IMR-90 (cell line): ENCODE measurements at regions not wholly inside any gene's neighbourhood (a gene's known extent, or its start where the extent isn't known, plus 50 kb on each side); places are given as distances from the start of the nearest gene placed in this dataset.

Experiments
- ATAC-seq: fragments of 200-7000 bp; cut with Tn5 transposase; 2 replicates; pipeline ENCODE4 v1.9.1; 2020; ENCODE audit warnings: low read depth, mild to moderate bottlenecking, moderate library complexity
- BruUV-seq: library from RNA; stranded (reverse); fragments of 400-500 nt; replicated peaks from 2 replicates; lab custom pipeline; 2021; lab: Mats Ljungman, UMichigan
- CTCF ChIA-PET: fragments of 300-600 bp; formaldehyde crosslinking; extraction: SDS; loops from one replicate; lab custom pipeline; 2021; ENCODE audit warnings: antibody characterized with exemption; lab: Yijun Ruan, JAX
- POLR2A ChIA-PET: fragments of 300-600 bp; sonication (Branson Sonifier 250); formaldehyde crosslinking; loops from one replicate; lab custom pipeline; 2022; ENCODE audit warnings: antibody characterized with exemption; ENCODE audit not compliant: unreplicated experiment; lab: Charles Lee
- DNase-seq: peaks from one replicate; pipeline ENCODE4 v3.0.0; 2013
- H2AFZ ChIP-seq: replicated peaks from 2 replicates; pipeline ENCODE3; 2013; ENCODE audit warnings: low read length, mild to moderate bottlenecking; ENCODE audit not compliant: poor library complexity
- H2AK5ac ChIP-seq: 2 replicates; pipeline ENCODE4 v1.6.1; 2013; ENCODE audit warnings: low read depth, low read length, inconsistent platforms
- H2AK9ac ChIP-seq: replicated peaks from 2 replicates; pipeline ENCODE3; 2013; ENCODE audit warnings: mild to moderate bottlenecking, low read depth, low read length, moderate library complexity; ENCODE audit not compliant: poor library complexity
- H2BK120ac ChIP-seq: 2 replicates; pipeline ENCODE4 v1.6.1; 2013; ENCODE audit warnings: low read depth, low read length, inconsistent platforms
- H2BK15ac ChIP-seq: 3 replicates; pipeline ENCODE4 v1.6.1; 2013; ENCODE audit warnings: low read depth, low read length, inconsistent platforms
- H2BK20ac ChIP-seq: 2 replicates; pipeline ENCODE4 v1.6.1; 2013; ENCODE audit warnings: low read depth, mild to moderate bottlenecking, inconsistent platforms, low read length, moderate library complexity
- H2BK5ac ChIP-seq: 2 replicates; pipeline ENCODE4 v1.6.1; 2013; ENCODE audit warnings: mild to moderate bottlenecking, low read depth, low read length, inconsistent platforms; ENCODE audit not compliant: poor library complexity, severe bottlenecking
- H3K14ac ChIP-seq: replicated peaks from 2 replicates; pipeline ENCODE4 v1.6.1; 2013; ENCODE audit warnings: low read depth, low read length, inconsistent platforms
- H3K18ac ChIP-seq: 2 replicates; pipeline ENCODE4 v1.6.1; 2013; ENCODE audit warnings: low read depth, low read length, control low read depth
- H3K23ac ChIP-seq: 2 replicates; pipeline ENCODE4 v1.6.1; 2013; ENCODE audit warnings: low read depth, low read length, inconsistent platforms
- H3K27ac ChIP-seq: 2 replicates; pipeline ENCODE4 v1.5.1; 2013; ENCODE audit warnings: mild to moderate bottlenecking, control low read depth, low read length; ENCODE audit not compliant: insufficient read depth
- H3K27me3 ChIP-seq: 2 replicates; pipeline ENCODE4 v1.6.1; 2013; ENCODE audit warnings: low read length; ENCODE audit not compliant: control insufficient read depth, insufficient read depth
- H3K36me3 ChIP-seq: 2 replicates; pipeline ENCODE4 v1.6.1; 2013; ENCODE audit warnings: low read length, mixed read lengths; ENCODE audit not compliant: control insufficient read depth, insufficient read depth
- H3K4ac ChIP-seq: 2 replicates; pipeline ENCODE4 v1.6.1; 2013; ENCODE audit warnings: low read depth, low read length, inconsistent platforms
- H3K4me1 ChIP-seq: 2 replicates; pipeline ENCODE4 v1.6.1; 2013; ENCODE audit warnings: low read length, mixed read lengths; ENCODE audit not compliant: control insufficient read depth, insufficient read depth
- H3K4me2 ChIP-seq: 2 replicates; pipeline ENCODE4 v1.6.1; 2013; ENCODE audit warnings: low read depth, mild to moderate bottlenecking, control low read depth, low read length, moderate library complexity
- H3K4me3 ChIP-seq: 2 replicates; pipeline ENCODE4 v1.5.1; 2013; ENCODE audit warnings: low read depth, mild to moderate bottlenecking, control low read depth, low read length, moderate library complexity; ENCODE audit not compliant: insufficient read depth
- H3K56ac ChIP-seq: 2 replicates; pipeline ENCODE4 v1.6.1; 2013; ENCODE audit warnings: low read length, inconsistent platforms; ENCODE audit not compliant: insufficient read depth; ENCODE audit errors: extremely low read depth
- H3K79me1 ChIP-seq, 2 experiments: 2 replicates each; pipeline ENCODE4 v1.6.1; 2013; ENCODE audit warnings: low read length in 2 of 2, inconsistent platforms in 1 of 2, low read depth in 1 of 2
- H3K9ac ChIP-seq: 2 replicates; pipeline ENCODE4 v1.6.1; 2013; ENCODE audit warnings: low read depth, low read length, control low read depth
- H3K9me1 ChIP-seq: 2 replicates; pipeline ENCODE4 v1.6.1; 2013; ENCODE audit warnings: low read length, inconsistent platforms; ENCODE audit not compliant: insufficient read depth
- H3K9me3 ChIP-seq: 2 replicates; pipeline ENCODE4 v1.6.1; 2013; ENCODE audit warnings: low read length; ENCODE audit not compliant: control insufficient read depth, insufficient read depth
- H4K20me1 ChIP-seq: 2 replicates; pipeline ENCODE4 v1.6.1; 2013; ENCODE audit warnings: low read length, inconsistent platforms; ENCODE audit not compliant: insufficient read depth
- H4K5ac ChIP-seq: 2 replicates; pipeline ENCODE4 v1.6.1; 2013; ENCODE audit warnings: mild to moderate bottlenecking, low read depth, low read length, control low read depth
- H4K8ac ChIP-seq, 2 experiments: 2 replicates each; pipeline ENCODE4 v1.6.1; 2013; ENCODE audit warnings: low read depth in 2 of 2, low read length in 2 of 2, control low read depth in 1 of 2, inconsistent platforms in 1 of 2
- H4K91ac ChIP-seq: 2 replicates; pipeline ENCODE4 v1.6.1; 2013; ENCODE audit warnings: low read depth, low read length, inconsistent platforms; ENCODE audit not compliant: insufficient read depth
- BHLHE40 ChIP-seq: fragments of 150-350 bp; IDR thresholded peaks from 2 replicates; pipeline ENCODE4 v1.6.1; 2016; ENCODE audit warnings: mild to moderate bottlenecking, low read depth, low read length
- CEBPB ChIP-seq: IDR thresholded peaks from 2 replicates; pipeline ENCODE4 v1.6.1; 2012; ENCODE audit warnings: low read depth, low read length, improper control_type of control experiment
- CHD1 ChIP-seq: IDR thresholded peaks from 2 replicates; pipeline ENCODE4 v1.6.1; 2012; ENCODE audit warnings: low read depth, low read length, improper control_type of control experiment
- FOS ChIP-seq: fragments of 150-350 bp; IDR thresholded peaks from 2 replicates; pipeline ENCODE4 v1.6.1; 2016; ENCODE audit warnings: low read depth, low read length
- MAFK ChIP-seq: IDR thresholded peaks from 2 replicates; pipeline ENCODE4 v1.6.1; 2012; ENCODE audit warnings: low read depth, low read length, improper control_type of control experiment
- MAZ ChIP-seq: IDR thresholded peaks from 2 replicates; pipeline ENCODE4 v1.6.1; 2012; ENCODE audit warnings: low read depth, mild to moderate bottlenecking, low read length, improper control_type of control experiment, moderate library complexity, borderline replicate concordance
- MXI1 ChIP-seq: IDR thresholded peaks from 2 replicates; pipeline ENCODE4 v1.6.1; 2012; ENCODE audit warnings: low read depth, mild to moderate bottlenecking, low read length, moderate library complexity, borderline replicate concordance
- NFE2L2 ChIP-seq: fragments of 150-350 bp; IDR thresholded peaks from 2 replicates; pipeline ENCODE4 v1.6.1; 2016; ENCODE audit warnings: low read depth, mild to moderate bottlenecking, low read length
- POLR2A ChIP-seq: IDR thresholded peaks from 2 replicates; pipeline ENCODE4 v1.6.1; 2012; ENCODE audit warnings: mild to moderate bottlenecking, low read depth, low read length
- RAD21 ChIP-seq: IDR thresholded peaks from 2 replicates; pipeline ENCODE4 v1.6.1; 2012; ENCODE audit warnings: low read length, improper control_type of control experiment
- RCOR1 ChIP-seq: IDR thresholded peaks from 2 replicates; pipeline ENCODE4 v1.6.1; 2012; ENCODE audit warnings: mild to moderate bottlenecking, low read length, improper control_type of control experiment; ENCODE audit not compliant: insufficient replicate concordance
- RFX5 ChIP-seq: IDR thresholded peaks from 2 replicates; pipeline ENCODE4 v1.8.0; 2012; ENCODE audit warnings: low read depth, mild to moderate bottlenecking, low read length, moderate library complexity
- SMC3 ChIP-seq: fragments of 150-350 bp; IDR thresholded peaks from 2 replicates; pipeline ENCODE4 v1.6.1; 2016; ENCODE audit warnings: low read depth, mild to moderate bottlenecking, antibody characterized with exemption, low read length, moderate library complexity
- WGBS, 2 experiments: methylation state at CpG; one replicate each; pipeline versions ENCODE4 v1.1.5 to v1.1.7; 2013; ENCODE audit warnings: missing lambda C conversion rate in 2 of 2; ENCODE audit not compliant: insufficient read length in 1 of 2; ENCODE audit errors: extremely low coverage in 2 of 2; 5-methylcytosine and 5-hydroxymethylcytosine counted together
- dilution Hi-C: fragments of 300-500 bp; cut with HindIII; formaldehyde crosslinking; loops from one replicate; pipeline ENCODE4 v1.14.3; 2018; ENCODE audit warnings: low sequenced_read_pairs; ENCODE audit not compliant: unreplicated experiment
- in situ Hi-C: fragments of 300-500 bp; cut with MboI; formaldehyde crosslinking; loops from 3 replicates; pipeline ENCODE4 v1.14.3; 2019; ENCODE audit warnings: low sequenced_read_pairs, inconsistent platforms, mixed read lengths
- intact Hi-C: fragments of 100-400 bp; cut with micrococcal nuclease; formaldehyde crosslinking; loops from 2 replicates; pipeline ENCODE4 v1.10.0; 2022
- TF ChIP-seq, protein P1 (sequence below): conservative IDR thresholded peaks from 2 replicates; pipeline ENCODE4 v1.5.1; 2012; ENCODE audit warnings: mild to moderate bottlenecking, low read depth, low read length, improper control_type of control experiment
- TF ChIP-seq, protein P2 (sequence below): fragments of 150-350 bp; IDR thresholded peaks from 2 replicates; pipeline ENCODE4 v1.6.1; 2016; ENCODE audit warnings: low read depth, mild to moderate bottlenecking, low read length, moderate library complexity, borderline replicate concordance
- TF ChIP-seq, protein P3 (sequence below): fragments of 150-350 bp; IDR thresholded peaks from 2 replicates; pipeline ENCODE4 v1.6.1; 2017; ENCODE audit warnings: mild to moderate bottlenecking, antibody characterized with exemption, low read length, low read depth

DNA sequence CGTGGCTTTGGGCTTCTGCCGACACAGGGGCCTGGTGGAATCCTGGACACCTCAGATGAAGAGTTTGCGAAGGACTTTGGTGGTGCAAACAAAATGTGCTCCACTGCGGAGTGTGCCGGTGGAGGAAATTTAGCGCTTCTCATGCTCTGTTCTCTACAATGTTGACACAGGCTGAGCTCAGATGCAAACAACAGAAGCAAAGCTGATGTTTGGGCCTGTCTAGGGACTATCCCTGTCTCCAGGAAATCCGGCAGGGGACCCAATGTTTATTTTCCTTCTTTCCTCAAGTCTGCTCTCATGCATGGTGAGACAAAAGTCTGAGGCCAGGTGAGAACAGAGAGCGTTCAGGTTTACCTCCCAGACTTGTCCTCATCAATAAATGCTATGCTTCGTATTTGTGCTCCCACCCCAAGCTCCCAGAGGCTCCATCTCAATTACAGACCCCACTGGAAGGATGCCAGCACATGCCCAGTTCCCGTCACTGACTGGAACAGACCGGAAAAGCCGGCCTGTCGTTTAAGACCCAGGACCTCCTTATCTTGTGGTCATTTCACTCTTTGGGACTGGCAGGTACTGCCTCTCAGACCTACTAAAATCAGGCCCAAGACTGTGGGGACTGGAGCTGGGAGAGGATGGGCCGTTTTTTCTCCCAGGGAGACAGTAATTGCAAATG is 105.7 kb upstream of the B3GAT1 start:
- dilution Hi-C loops (no loop called here), intact Hi-C loops (no loop called here), in situ Hi-C loops (no loop called here)
- Histone ChIP-seq H3K27ac (no peak overlapping the region), H4K91ac (no peak overlapping the region), H3K27me3 (no peaks in the 10 kb centered on the region), H3K4ac (no peak overlapping the region), H4K8ac (no peak overlapping the region), H2AFZ (no peak overlapping the region), H2BK20ac (no peak overlapping the region), H3K79me1 (no peaks in the 10 kb centered on the region), H3K9me3 (peaks cover 64% of the 10 kb centered on the region), H2AK9ac (no peak overlapping the region), H3K4me1 (no peaks in the 10 kb centered on the region), H4K20me1 (no peaks in the 10 kb centered on the region), H3K4me3 (no peak overlapping the region), H3K14ac (no peak overlapping the region), H2BK5ac (no peak overlapping the region), H2BK15ac (no peak overlapping the region), H3K9me1 (no peaks in the 10 kb centered on the region), H3K18ac (no peak overlapping the region), H3K36me3 (no peaks in the 10 kb centered on the region), H2AK5ac (no peak overlapping the region), H3K56ac (no peak overlapping the region), H3K9ac (no peak overlapping the region), H4K5ac (no peak overlapping the region), H2BK120ac (no peak overlapping the region), H3K23ac (no peak overlapping the region), H3K4me2 (no peak overlapping the region)
- no TSS peak for BruUV-seq
- ATAC-seq (no peak), DNase-seq (no peak)
- ChIA-PET POLR2A (no interaction called here), CTCF (no interaction called here)
- 58% methylated on average over 4 of the region's 14 CpGs; no CpG with 5 or more reads in 1 of the 2 experiments for WGBS, 2 experiments
- no peak for TF ChIP-seq POLR2A
- no peak for TF ChIP-seq RCOR1
- TF ChIP-seq CEBPB = no peak
- TF ChIP-seq SMC3 = no peak
- TF ChIP-seq RFX5 = no peak
- TF ChIP-seq BHLHE40 = no peak
- TF ChIP-seq MXI1 = no peak
- TF ChIP-seq, protein P1, sequence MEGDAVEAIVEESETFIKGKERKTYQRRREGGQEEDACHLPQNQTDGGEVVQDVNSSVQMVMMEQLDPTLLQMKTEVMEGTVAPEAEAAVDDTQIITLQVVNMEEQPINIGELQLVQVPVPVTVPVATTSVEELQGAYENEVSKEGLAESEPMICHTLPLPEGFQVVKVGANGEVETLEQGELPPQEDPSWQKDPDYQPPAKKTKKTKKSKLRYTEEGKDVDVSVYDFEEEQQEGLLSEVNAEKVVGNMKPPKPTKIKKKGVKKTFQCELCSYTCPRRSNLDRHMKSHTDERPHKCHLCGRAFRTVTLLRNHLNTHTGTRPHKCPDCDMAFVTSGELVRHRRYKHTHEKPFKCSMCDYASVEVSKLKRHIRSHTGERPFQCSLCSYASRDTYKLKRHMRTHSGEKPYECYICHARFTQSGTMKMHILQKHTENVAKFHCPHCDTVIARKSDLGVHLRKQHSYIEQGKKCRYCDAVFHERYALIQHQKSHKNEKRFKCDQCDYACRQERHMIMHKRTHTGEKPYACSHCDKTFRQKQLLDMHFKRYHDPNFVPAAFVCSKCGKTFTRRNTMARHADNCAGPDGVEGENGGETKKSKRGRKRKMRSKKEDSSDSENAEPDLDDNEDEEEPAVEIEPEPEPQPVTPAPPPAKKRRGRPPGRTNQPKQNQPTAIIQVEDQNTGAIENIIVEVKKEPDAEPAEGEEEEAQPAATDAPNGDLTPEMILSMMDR = no peak
- TF ChIP-seq NFE2L2 = no peak
- TF ChIP-seq FOS = no peak
- no peak for TF ChIP-seq CHD1
- no peak for TF ChIP-seq RAD21
- TF ChIP-seq MAZ = no peak
- TF ChIP-seq, protein P2, sequence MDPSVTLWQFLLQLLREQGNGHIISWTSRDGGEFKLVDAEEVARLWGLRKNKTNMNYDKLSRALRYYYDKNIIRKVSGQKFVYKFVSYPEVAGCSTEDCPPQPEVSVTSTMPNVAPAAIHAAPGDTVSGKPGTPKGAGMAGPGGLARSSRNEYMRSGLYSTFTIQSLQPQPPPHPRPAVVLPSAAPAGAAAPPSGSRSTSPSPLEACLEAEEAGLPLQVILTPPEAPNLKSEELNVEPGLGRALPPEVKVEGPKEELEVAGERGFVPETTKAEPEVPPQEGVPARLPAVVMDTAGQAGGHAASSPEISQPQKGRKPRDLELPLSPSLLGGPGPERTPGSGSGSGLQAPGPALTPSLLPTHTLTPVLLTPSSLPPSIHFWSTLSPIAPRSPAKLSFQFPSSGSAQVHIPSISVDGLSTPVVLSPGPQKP = no peak
- no peak for TF ChIP-seq MAFK
- TF ChIP-seq, protein P3, sequence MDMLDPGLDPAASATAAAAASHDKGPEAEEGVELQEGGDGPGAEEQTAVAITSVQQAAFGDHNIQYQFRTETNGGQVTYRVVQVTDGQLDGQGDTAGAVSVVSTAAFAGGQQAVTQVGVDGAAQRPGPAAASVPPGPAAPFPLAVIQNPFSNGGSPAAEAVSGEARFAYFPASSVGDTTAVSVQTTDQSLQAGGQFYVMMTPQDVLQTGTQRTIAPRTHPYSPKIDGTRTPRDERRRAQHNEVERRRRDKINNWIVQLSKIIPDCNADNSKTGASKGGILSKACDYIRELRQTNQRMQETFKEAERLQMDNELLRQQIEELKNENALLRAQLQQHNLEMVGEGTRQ = no peak
